ENCODE measurements at regions not wholly inside any gene's neighbourhood (a gene's known extent, or its start where the extent isn't known, plus 50 kb on each side); places are given as distances from the start of the nearest gene placed in this dataset.

DNA sequence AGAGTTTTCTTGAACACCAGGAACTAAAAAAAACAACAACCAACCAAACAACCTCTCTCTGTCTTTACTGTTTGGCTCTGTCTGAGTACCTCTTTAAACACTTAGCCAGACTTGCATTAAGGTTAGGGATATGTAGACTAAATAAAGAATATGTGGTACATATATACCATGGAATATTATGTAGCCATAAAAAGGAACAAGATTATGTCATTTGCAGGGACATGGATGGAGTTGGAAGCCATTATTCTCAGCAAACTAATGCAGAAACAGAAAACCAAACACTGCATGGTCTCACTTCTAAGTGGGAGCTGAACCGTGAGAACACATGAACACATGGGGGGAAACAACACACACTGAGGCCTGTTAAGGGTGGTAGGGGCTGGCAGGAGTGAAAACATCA lies 116.0 kb upstream of the ANTXRL start:
- FAIRE-seq, result no peak
- TF ChIP-seq BCOR (IDR thresholded peaks at IDR 0.05), result 0 out of 2 replicates have a peak, but pooled peaks have one; percentile 19
- no peak for TF ChIP-seq SMC3 (conservative IDR thresholded peaks at IDR 0.05; ENCODE audit: insufficient read depth, low read depth, low read length)
- peak; percentile 61 for TF ChIP-seq ZNF146 (CRISPR knock-in tag; IDR thresholded peaks at IDR 0.05; ENCODE audit: unreplicated experiment)
- H3K9me1 ChIP-seq (ENCODE audit: control insufficient read depth, insufficient read depth, low read length), result no peaks in the 10 kb centered on the region
- no peak overlapping the region for H3K4me2 ChIP-seq (ENCODE audit: insufficient read depth, low read length)
- in situ Hi-C loops (cut with MboI) (no loop called here), intact Hi-C loops (cut with micrococcal nuclease) (no loop called here)
- H2AFZ ChIP-seq (ENCODE audit: low read depth, low read length), result no peak overlapping the region
- no peaks in the 10 kb centered on the region for H3K4me1 ChIP-seq (replicated peaks in 1 of 2; ENCODE audit: control insufficient read depth in 2 of 2, insufficient read depth in 2 of 2, low read length in 2 of 2)
- ATAC-seq, result no peak
- H3K27me3 ChIP-seq (ENCODE audit: control insufficient read depth in 2 of 2, insufficient read depth in 2 of 2, low read length in 2 of 2), result no peaks in the 10 kb centered on the region
- peaks cover 2% of the 10 kb centered on the region; the same call in 1 of the 2 replicates for H3K9me3 ChIP-seq (replicated peaks; ENCODE audit: control insufficient read depth, insufficient read depth, low read depth, low read length)
- H3K9ac ChIP-seq (ENCODE audit: insufficient read depth in 1 of 2, low read depth in 2 of 2, low read length in 2 of 2), result no peak overlapping the region
- 5% methylated on average over 1 of the region's 1 CpG for WGBS (ENCODE audit: insufficient coverage, low coverage, missing lambda C conversion rate)
- CTCF ChIA-PET (ENCODE audit: low intra/inter-chr PET ratio), result no interaction called here
- POLR2A ChIA-PET, result no interaction called here
- no TSS peak for BruUV-seq (replicated peaks)
- no peaks in the 10 kb centered on the region for H4K20me1 ChIP-seq (replicated peaks; ENCODE audit: control insufficient read depth, insufficient read depth, low read length)
- no peak overlapping the region for H3K4me3 ChIP-seq
- no peak for DNase-seq (ENCODE audit: extremely low read depth in 1 of 4, low spot score in 3 of 4)
- H3K79me2 ChIP-seq (ENCODE audit: control insufficient read depth, insufficient read depth, low read length), result no peaks in the 10 kb centered on the region
- H3K27ac ChIP-seq (ENCODE audit: extremely low read depth, low read depth, low read length), result no peak overlapping the region
- no peaks in the 10 kb centered on the region for H3K36me3 ChIP-seq (ENCODE audit: control insufficient read depth, insufficient read depth, low read length)

DNA sequence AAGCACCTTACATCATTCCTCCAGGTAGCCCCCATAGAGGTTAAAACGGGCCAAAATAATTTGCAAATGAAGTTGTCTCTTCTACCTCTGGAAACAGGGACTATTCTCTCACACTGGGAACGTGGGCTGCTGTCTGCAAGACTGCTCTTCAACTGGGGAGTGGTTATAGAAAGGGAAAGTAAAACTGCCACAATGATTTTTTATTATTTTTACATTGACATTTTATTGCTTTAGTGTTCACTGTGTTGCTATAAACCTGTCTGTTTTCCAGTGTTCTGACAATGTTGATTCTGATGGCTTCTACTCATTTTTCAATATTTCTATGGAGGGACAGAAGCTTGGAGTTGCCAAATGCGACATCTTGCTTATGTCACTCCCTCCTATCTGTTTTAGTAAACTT lies 115.1 kb upstream of the ANTXRL start:
- no peak overlapping the region for H3K9ac ChIP-seq (ENCODE audit: insufficient read depth in 1 of 2, low read depth in 2 of 2, low read length in 2 of 2)
- no peaks in the 10 kb centered on the region for H4K20me1 ChIP-seq (replicated peaks; ENCODE audit: control insufficient read depth, insufficient read depth, low read length)
- intact Hi-C loops (cut with micrococcal nuclease) (no loop called here), in situ Hi-C loops (cut with MboI) (no loop called here)
- ATAC-seq, result no peak
- WGBS (ENCODE audit: insufficient coverage, low coverage, missing lambda C conversion rate), result 6% methylated on average over 3 of the region's 3 CpGs
- DNase-seq (ENCODE audit: extremely low read depth in 1 of 4, low spot score in 3 of 4), result no peak
- no peak overlapping the region for H3K4me3 ChIP-seq
- H3K4me2 ChIP-seq (ENCODE audit: insufficient read depth, low read length), result no peak overlapping the region
- H3K4me1 ChIP-seq (replicated peaks in 1 of 2; ENCODE audit: control insufficient read depth in 2 of 2, insufficient read depth in 2 of 2, low read length in 2 of 2), result no peaks in the 10 kb centered on the region
- no peak for FAIRE-seq
- no peaks in the 10 kb centered on the region for H3K36me3 ChIP-seq (ENCODE audit: control insufficient read depth, insufficient read depth, low read length)
- no TSS peak for BruUV-seq (replicated peaks)
- H2AFZ ChIP-seq (ENCODE audit: low read depth, low read length), result 0 out of 2 replicates have a peak overlapping the region, but pooled peaks have one; percentile 0
- H3K27me3 ChIP-seq (ENCODE audit: control insufficient read depth in 2 of 2, insufficient read depth in 2 of 2, low read length in 2 of 2), result no peaks in the 10 kb centered on the region
- ChIA-PET CTCF (ENCODE audit: low intra/inter-chr PET ratio) (no interaction called here), POLR2A (no interaction called here)
- H3K27ac ChIP-seq (ENCODE audit: extremely low read depth, low read depth, low read length), result no peak overlapping the region
- H3K9me3 ChIP-seq (replicated peaks; ENCODE audit: control insufficient read depth, insufficient read depth, low read depth, low read length), result peaks cover 2% of the 10 kb centered on the region; the same call in 1 of the 2 replicates
- no peaks in the 10 kb centered on the region for H3K9me1 ChIP-seq (ENCODE audit: control insufficient read depth, insufficient read depth, low read length)
- no peaks in the 10 kb centered on the region for H3K79me2 ChIP-seq (ENCODE audit: control insufficient read depth, insufficient read depth, low read length)
- TF ChIP-seq MTA3 (IDR thresholded peaks at IDR 0.05; ENCODE audit: borderline replicate concordance) (no peak), RUNX1 (IDR thresholded peaks at IDR 0.05; ENCODE audit: low read depth) (no peak), JUN (IDR thresholded peaks at IDR 0.05; ENCODE audit: borderline replicate concordance, low read depth, low read length) (no peak), JUN (CRISPR knock-in tag; IDR thresholded peaks at IDR 0.05; ENCODE audit: borderline replicate concordance) (no peak), SIRT6 (IDR thresholded peaks at IDR 0.05; ENCODE audit: low read depth, low read length) (no peak), GABPB1 (CRISPR knock-in tag; IDR thresholded peaks at IDR 0.05) (no peak)
- TF ChIP-seq, protein P1, sequence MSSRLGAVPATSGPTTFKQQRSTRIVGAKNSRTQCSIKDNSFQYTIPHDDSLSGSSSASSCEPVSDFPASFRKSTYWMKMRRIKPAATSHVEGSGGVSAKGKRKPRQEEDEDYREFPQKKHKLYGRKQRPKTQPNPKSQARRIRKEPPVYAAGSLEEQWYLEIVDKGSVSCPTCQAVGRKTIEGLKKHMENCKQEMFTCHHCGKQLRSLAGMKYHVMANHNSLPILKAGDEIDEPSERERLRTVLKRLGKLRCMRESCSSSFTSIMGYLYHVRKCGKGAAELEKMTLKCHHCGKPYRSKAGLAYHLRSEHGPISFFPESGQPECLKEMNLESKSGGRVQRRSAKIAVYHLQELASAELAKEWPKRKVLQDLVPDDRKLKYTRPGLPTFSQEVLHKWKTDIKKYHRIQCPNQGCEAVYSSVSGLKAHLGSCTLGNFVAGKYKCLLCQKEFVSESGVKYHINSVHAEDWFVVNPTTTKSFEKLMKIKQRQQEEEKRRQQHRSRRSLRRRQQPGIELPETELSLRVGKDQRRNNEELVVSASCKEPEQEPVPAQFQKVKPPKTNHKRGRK (tag; IDR thresholded peaks at IDR 0.05), result no peak
- TF ChIP-seq, protein P2, sequence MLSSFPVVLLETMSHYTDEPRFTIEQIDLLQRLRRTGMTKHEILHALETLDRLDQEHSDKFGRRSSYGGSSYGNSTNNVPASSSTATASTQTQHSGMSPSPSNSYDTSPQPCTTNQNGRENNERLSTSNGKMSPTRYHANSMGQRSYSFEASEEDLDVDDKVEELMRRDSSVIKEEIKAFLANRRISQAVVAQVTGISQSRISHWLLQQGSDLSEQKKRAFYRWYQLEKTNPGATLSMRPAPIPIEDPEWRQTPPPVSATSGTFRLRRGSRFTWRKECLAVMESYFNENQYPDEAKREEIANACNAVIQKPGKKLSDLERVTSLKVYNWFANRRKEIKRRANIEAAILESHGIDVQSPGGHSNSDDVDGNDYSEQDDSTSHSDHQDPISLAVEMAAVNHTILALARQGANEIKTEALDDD (IDR thresholded peaks at IDR 0.05), result no peak
- TF ChIP-seq, protein P3, sequence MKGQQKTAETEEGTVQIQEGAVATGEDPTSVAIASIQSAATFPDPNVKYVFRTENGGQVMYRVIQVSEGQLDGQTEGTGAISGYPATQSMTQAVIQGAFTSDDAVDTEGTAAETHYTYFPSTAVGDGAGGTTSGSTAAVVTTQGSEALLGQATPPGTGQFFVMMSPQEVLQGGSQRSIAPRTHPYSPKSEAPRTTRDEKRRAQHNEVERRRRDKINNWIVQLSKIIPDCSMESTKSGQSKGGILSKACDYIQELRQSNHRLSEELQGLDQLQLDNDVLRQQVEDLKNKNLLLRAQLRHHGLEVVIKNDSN (CRISPR knock-in tag; IDR thresholded peaks at IDR 0.05), result no peak
- TF ChIP-seq, protein P4, sequence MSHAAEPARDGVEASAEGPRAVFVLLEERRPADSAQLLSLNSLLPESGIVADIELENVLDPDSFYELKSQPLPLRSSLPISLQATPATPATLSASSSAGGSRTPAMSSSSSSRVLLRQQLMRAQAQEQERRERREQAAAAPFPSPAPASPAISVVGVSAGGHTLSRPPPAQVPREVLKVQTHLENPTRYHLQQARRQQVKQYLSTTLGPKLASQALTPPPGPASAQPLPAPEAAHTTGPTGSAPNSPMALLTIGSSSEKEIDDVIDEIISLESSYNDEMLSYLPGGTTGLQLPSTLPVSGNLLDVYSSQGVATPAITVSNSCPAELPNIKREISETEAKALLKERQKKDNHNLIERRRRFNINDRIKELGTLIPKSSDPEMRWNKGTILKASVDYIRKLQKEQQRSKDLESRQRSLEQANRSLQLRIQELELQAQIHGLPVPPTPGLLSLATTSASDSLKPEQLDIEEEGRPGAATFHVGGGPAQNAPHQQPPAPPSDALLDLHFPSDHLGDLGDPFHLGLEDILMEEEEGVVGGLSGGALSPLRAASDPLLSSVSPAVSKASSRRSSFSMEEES (CRISPR knock-in tag; IDR thresholded peaks at IDR 0.05), result no peak

Data from K562 (cell line).